H9 (cell line): ENCODE measurements at regions not wholly inside any gene's neighbourhood (a gene's known extent, or its start where the extent isn't known, plus 50 kb on each side); places are given as distances from the start of the nearest gene placed in this dataset.

ENCODE experiments used
- DNase-seq: peaks from one replicate; pipeline ENCODE4 v3.0.0-alpha.2; 2017
- H2AFZ ChIP-seq: one replicate; pipeline ENCODE4 v1.6.1; 2013; ENCODE audit warnings: mild to moderate bottlenecking, low read length, control low read depth, moderate library complexity
- H2AK5ac ChIP-seq: 2 replicates; pipeline ENCODE4 v1.6.1; 2013; ENCODE audit warnings: low read length, control low read depth, mixed read lengths; ENCODE audit not compliant: insufficient read length
- H2BK120ac ChIP-seq: one replicate; pipeline ENCODE4 v1.6.1; 2013; ENCODE audit warnings: low read depth, mild to moderate bottlenecking, low read length, control low read depth, inconsistent platforms; ENCODE audit not compliant: poor library complexity, severe bottlenecking
- H2BK12ac ChIP-seq: 2 replicates; pipeline ENCODE4 v1.6.1; 2013; ENCODE audit warnings: low read length, control low read depth, mixed read lengths, low read depth; ENCODE audit not compliant: insufficient read length
- H2BK15ac ChIP-seq: 2 replicates; pipeline ENCODE4 v1.6.1; 2013; ENCODE audit warnings: low read depth, low read length, control low read depth
- H2BK20ac ChIP-seq: one replicate; pipeline ENCODE4 v1.6.1; 2013; ENCODE audit warnings: low read depth, mild to moderate bottlenecking, low read length, control low read depth, inconsistent platforms; ENCODE audit not compliant: poor library complexity, severe bottlenecking
- H2BK5ac ChIP-seq: 2 replicates; pipeline ENCODE4 v1.6.1; 2013; ENCODE audit warnings: low read length, control low read depth, mixed read lengths; ENCODE audit not compliant: insufficient read length
- H3K14ac ChIP-seq: 2 replicates; pipeline ENCODE4 v1.6.1; 2013; ENCODE audit warnings: low read length, control low read depth; ENCODE audit not compliant: insufficient read depth
- H3K18ac ChIP-seq: 2 replicates; pipeline ENCODE4 v1.6.1; 2013; ENCODE audit warnings: low read depth, mild to moderate bottlenecking, mixed read lengths, low read length, control low read depth; ENCODE audit not compliant: insufficient read length
- H3K23ac ChIP-seq: 2 replicates; pipeline ENCODE4 v1.6.1; 2013; ENCODE audit warnings: low read length, control low read depth, mixed read lengths, low read depth; ENCODE audit not compliant: insufficient read length
- H3K23me2 ChIP-seq: 2 replicates; pipeline ENCODE4 v1.6.1; 2013; ENCODE audit warnings: low read depth, mild to moderate bottlenecking, mixed read lengths, low read length, control low read depth; ENCODE audit not compliant: insufficient read length, poor library complexity, severe bottlenecking
- H3K27ac ChIP-seq: 2 replicates; pipeline ENCODE4 v1.5.1; 2013; ENCODE audit warnings: low read length, control low read depth, mixed read lengths, low read depth; ENCODE audit not compliant: insufficient read length
- H3K27me3 ChIP-seq: 2 replicates; pipeline ENCODE4 v1.6.1; 2013; ENCODE audit warnings: low read length, control low read depth, inconsistent platforms; ENCODE audit not compliant: insufficient read depth
- H3K4ac ChIP-seq: 2 replicates; pipeline ENCODE4 v1.6.1; 2013; ENCODE audit warnings: low read depth, mild to moderate bottlenecking, control low read depth, inconsistent platforms, low read length, moderate library complexity
- H3K4me1 ChIP-seq: 2 replicates; pipeline ENCODE4 v1.6.1; 2013; ENCODE audit warnings: low read length, control low read depth, inconsistent platforms; ENCODE audit not compliant: insufficient read depth
- H3K4me2 ChIP-seq: 2 replicates; pipeline ENCODE4 v1.6.1; 2013; ENCODE audit warnings: low read length, control low read depth, mixed read lengths; ENCODE audit not compliant: insufficient read length, insufficient read depth
- H3K56ac ChIP-seq: 2 replicates; pipeline ENCODE4 v1.6.1; 2013; ENCODE audit warnings: low read depth, mild to moderate bottlenecking, mixed read lengths, low read length, control low read depth; ENCODE audit not compliant: insufficient read length
- H3K79me1 ChIP-seq: 2 replicates; pipeline ENCODE4 v1.6.1; 2013; ENCODE audit warnings: low read depth, mild to moderate bottlenecking, moderate library complexity, low read length, control low read depth, inconsistent platforms; ENCODE audit not compliant: insufficient read depth, poor library complexity, severe bottlenecking
- H3K79me2 ChIP-seq: 2 replicates; pipeline ENCODE4 v1.6.1; 2013; ENCODE audit warnings: low read length, control low read depth, inconsistent platforms; ENCODE audit not compliant: insufficient read depth
- H3K9ac ChIP-seq: 2 replicates; pipeline ENCODE4 v1.6.1; 2013; ENCODE audit warnings: low read length, control low read depth, mixed read lengths; ENCODE audit not compliant: insufficient read length; ENCODE audit errors: extremely low read depth
- H3K9me3 ChIP-seq: one replicate; pipeline ENCODE4 v1.6.1; 2013; ENCODE audit warnings: low read depth, low read length, inconsistent platforms; ENCODE audit not compliant: control insufficient read depth
- H3T11ph ChIP-seq: one replicate; pipeline ENCODE4 v1.6.1; 2013; ENCODE audit warnings: mild to moderate bottlenecking, low read length, control low read depth, inconsistent platforms
- H4K20me1 ChIP-seq: one replicate; pipeline ENCODE4 v1.6.1; 2013; ENCODE audit not compliant: control insufficient read depth, insufficient read length, insufficient read depth
- H4K5ac ChIP-seq: 2 replicates; pipeline ENCODE4 v1.6.1; 2013; ENCODE audit warnings: low read depth, mild to moderate bottlenecking, mixed read lengths, low read length, control low read depth; ENCODE audit not compliant: insufficient read length
- H4K8ac ChIP-seq: replicated peaks from 2 replicates; pipeline ENCODE4 v1.6.1; 2013; ENCODE audit warnings: low read length, control low read depth, mixed read lengths, low read depth; ENCODE audit not compliant: insufficient read length
- H4K91ac ChIP-seq: 2 replicates; pipeline ENCODE4 v1.6.1; 2013; ENCODE audit warnings: low read depth, mild to moderate bottlenecking, moderate library complexity, mixed read lengths, low read length, control low read depth; ENCODE audit not compliant: insufficient read length
- H3K27ac Mint-ChIP-seq, 3 experiments: 2 replicates in 2 of 3; 3 replicates in 1 of 3; pipeline ENCODE4 v1.8.0; 2020 to 2021; ENCODE audit warnings: mixed read lengths in 3 of 3, mild to moderate bottlenecking in 1 of 3, moderate library complexity in 1 of 3
- H3K27me3 Mint-ChIP-seq: 2 replicates; pipeline ENCODE4 v1.8.0; 2021; ENCODE audit warnings: low read depth, mild to moderate bottlenecking, moderate library complexity, mixed read lengths
- H3K36me3 Mint-ChIP-seq, 3 experiments: 2 replicates in 2 of 3; 3 replicates in 1 of 3; pipeline ENCODE4 v1.8.0; 2020 to 2021; ENCODE audit warnings: low read depth in 3 of 3, mixed read lengths in 3 of 3; ENCODE audit not compliant: insufficient read depth in 1 of 3
- H3K4me1 Mint-ChIP-seq, 2 experiments: 2 replicates each; pipeline ENCODE4 v1.8.0; 2020; ENCODE audit warnings: mixed read lengths in 2 of 2
- H3K4me3 Mint-ChIP-seq, 2 experiments: 2 replicates in 1 of 2; 3 replicates in 1 of 2; pipeline ENCODE4 v1.8.0; 2020 to 2021; ENCODE audit warnings: mild to moderate bottlenecking in 2 of 2, mixed read lengths in 2 of 2, moderate library complexity in 1 of 2
- H3K9me3 Mint-ChIP-seq, 2 experiments: 2 replicates in 1 of 2; 3 replicates in 1 of 2; pipeline ENCODE4 v1.8.0; 2020; ENCODE audit warnings: mild to moderate bottlenecking in 2 of 2, mixed read lengths in 2 of 2, moderate library complexity in 1 of 2
- WGBS: extraction: QIAGEN DNeasy Blood & Tissue Kit; methylation state at CpG from one replicate; pipeline ENCODE4 v1.1.7; 2013; ENCODE audit warnings: missing lambda C conversion rate, low lambda C conversion rate, mixed read lengths; ENCODE audit not compliant: insufficient read length; ENCODE audit errors: extremely low coverage; 5-methylcytosine and 5-hydroxymethylcytosine counted together
- TF ChIP-seq, protein P1 (sequence below): fragments of 200-600 bp; sonication (generic); conservative IDR thresholded peaks from 3 replicates; pipeline ENCODE4 v1.8.0; 2021; ENCODE audit warnings: antibody characterized with exemption, mild to moderate bottlenecking

DNA sequence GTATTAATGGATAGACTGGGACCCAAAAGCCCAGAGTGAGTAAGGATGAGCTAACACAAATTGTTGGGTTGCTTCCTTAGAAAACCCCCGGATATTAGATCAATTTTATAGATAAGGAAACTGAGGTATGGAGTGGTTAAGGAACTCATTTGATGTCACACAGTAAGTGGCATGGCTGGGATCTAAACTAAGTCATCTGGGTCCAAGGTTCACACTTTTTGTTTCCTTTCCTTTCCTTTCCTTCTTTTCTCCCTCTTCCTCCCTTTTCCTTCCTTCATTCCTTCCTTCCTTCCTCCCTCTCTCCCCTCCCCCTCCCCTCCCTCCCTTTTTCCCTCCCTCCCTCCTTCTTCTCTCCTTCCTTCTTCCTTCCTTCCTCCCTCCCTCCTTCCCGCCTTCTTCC is 469.5 kb downstream of the TYW1 start:
- peaks cover 9 to 30% (median 20%) of the 10 kb centered on the region in 3 experiments for H3K36me3 Mint-ChIP-seq
- Histone ChIP-seq H4K20me1 (no peaks in the 10 kb centered on the region), H3K4me2 (no peak overlapping the region), H3K23ac (no peak overlapping the region), H3K9me3 (peaks cover 7% of the 10 kb centered on the region), H4K5ac (no peak overlapping the region), H3K79me2 (no peaks in the 10 kb centered on the region), H2BK12ac (no peak overlapping the region), H3K14ac (no peak overlapping the region), H4K91ac (no peak overlapping the region), H3K56ac (no peak overlapping the region), H3K4me1 (no peaks in the 10 kb centered on the region), H3K9ac (no peak overlapping the region), H2BK120ac (no peak overlapping the region), H3K4ac (no peak overlapping the region), H2BK20ac (no peak overlapping the region), H2AFZ (no peak overlapping the region), H3K18ac (no peak overlapping the region), H3K23me2 (no peaks in the 10 kb centered on the region), H2BK5ac (no peak overlapping the region), H2BK15ac (no peak overlapping the region), H3K27me3 (no peaks in the 10 kb centered on the region), H2AK5ac (no peak overlapping the region), H4K8ac (no peak overlapping the region), H3K79me1 (no peaks in the 10 kb centered on the region), H3K27ac (no peak overlapping the region), H3T11ph (no peak overlapping the region)
- H3K4me1 Mint-ChIP-seq = peaks cover 0 to 5% of the 10 kb centered on the region in 2 experiments; a peak in 2 of 4 replicates
- no peak for DNase-seq
- TF ChIP-seq, protein P1, sequence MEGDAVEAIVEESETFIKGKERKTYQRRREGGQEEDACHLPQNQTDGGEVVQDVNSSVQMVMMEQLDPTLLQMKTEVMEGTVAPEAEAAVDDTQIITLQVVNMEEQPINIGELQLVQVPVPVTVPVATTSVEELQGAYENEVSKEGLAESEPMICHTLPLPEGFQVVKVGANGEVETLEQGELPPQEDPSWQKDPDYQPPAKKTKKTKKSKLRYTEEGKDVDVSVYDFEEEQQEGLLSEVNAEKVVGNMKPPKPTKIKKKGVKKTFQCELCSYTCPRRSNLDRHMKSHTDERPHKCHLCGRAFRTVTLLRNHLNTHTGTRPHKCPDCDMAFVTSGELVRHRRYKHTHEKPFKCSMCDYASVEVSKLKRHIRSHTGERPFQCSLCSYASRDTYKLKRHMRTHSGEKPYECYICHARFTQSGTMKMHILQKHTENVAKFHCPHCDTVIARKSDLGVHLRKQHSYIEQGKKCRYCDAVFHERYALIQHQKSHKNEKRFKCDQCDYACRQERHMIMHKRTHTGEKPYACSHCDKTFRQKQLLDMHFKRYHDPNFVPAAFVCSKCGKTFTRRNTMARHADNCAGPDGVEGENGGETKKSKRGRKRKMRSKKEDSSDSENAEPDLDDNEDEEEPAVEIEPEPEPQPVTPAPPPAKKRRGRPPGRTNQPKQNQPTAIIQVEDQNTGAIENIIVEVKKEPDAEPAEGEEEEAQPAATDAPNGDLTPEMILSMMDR = no peak
- H3K27me3 Mint-ChIP-seq = peaks cover 18% of the 10 kb centered on the region
- no peak overlapping the region for H3K4me3 Mint-ChIP-seq
- peaks cover 44 to 45% of the 10 kb centered on the region in 2 experiments for H3K9me3 Mint-ChIP-seq
- no peak overlapping the region for H3K27ac Mint-ChIP-seq
- WGBS = no CpG with 5 or more reads among the region's 2 CpGs
